GM12875 (cell line): ENCODE measurements at regions not wholly inside any gene's neighbourhood (a gene's known extent, or its start where the extent isn't known, plus 50 kb on each side); places are given as distances from the start of the nearest gene placed in this dataset.

ENCODE experiments used
- H3K4me3 ChIP-seq: one replicate; pipeline ENCODE4 v1.5.1; 2011; ENCODE audit warnings: low read depth, low read length, control low read depth
- CTCF ChIP-seq: IDR thresholded peaks from 2 replicates; pipeline ENCODE4 v1.5.1; 2011; ENCODE audit warnings: low read depth, mild to moderate bottlenecking, control low read depth, inconsistent platforms, low read length, moderate library complexity, borderline replicate concordance; ENCODE audit not compliant: insufficient read depth

- no peak for TF ChIP-seq CTCF
- no peak overlapping the region for H3K4me3 ChIP-seq
Observed at GRCh38 chr6:113082745-113083144, 735.6 kb downstream of the RFPL4B start.

- no peak for TF ChIP-seq CTCF
- no peak overlapping the region for H3K4me3 ChIP-seq
Observed at GRCh38 chr6:113083947-113084346, 736.8 kb downstream of the RFPL4B start.

GRCh38 chr6:113089056-113089455 lies 741.9 kb downstream of the RFPL4B start:
- H3K4me3 ChIP-seq, result no peak overlapping the region
- no peak for TF ChIP-seq CTCF

- TF ChIP-seq CTCF, result no peak
- no peak overlapping the region for H3K4me3 ChIP-seq
Observed at GRCh38 chr6:113092795-113093194, 745.7 kb downstream of the RFPL4B start.

- no peak for TF ChIP-seq CTCF
- no peak overlapping the region for H3K4me3 ChIP-seq
Observed at GRCh38 chr6:113094779-113095178, 747.6 kb downstream of the RFPL4B start.

- no peak overlapping the region for H3K4me3 ChIP-seq
- TF ChIP-seq CTCF, result no peak
Observed at GRCh38 chr6:113095841-113096240, 748.7 kb downstream of the RFPL4B start.

- no peak overlapping the region for H3K4me3 ChIP-seq
Observed at GRCh38 chr6:113102761-113103160, 754.4 kb upstream of the MARCKS start.

More at GRCh38 chr6:113102761-113103160, 754.4 kb upstream of the MARCKS start:
- no peak for TF ChIP-seq CTCF
